Immature natural killer cell (primary cell): ENCODE measurements at regions not wholly inside any gene's neighbourhood (a gene's known extent, or its start where the extent isn't known, plus 50 kb on each side); places are given as distances from the start of the nearest gene placed in this dataset.
"Not testable (repeated sequence)": the region's sequence is repeated elsewhere in the genome, so short reads cannot be mapped to it uniquely, and the experiment has no call there.

ENCODE experiments used
- DNase-seq, 3 donors: peaks; one replicate each; pipeline ENCODE4 v3.0.0; 2022; ENCODE audit warnings: mixed read lengths in 1 of 3
- H3K27ac Mint-ChIP-seq, 6 donors: one replicate each; pipeline ENCODE4 v1.8.0; 2020; ENCODE audit warnings: mixed read lengths in 6 of 6, mild to moderate bottlenecking in 5 of 6, inconsistent platforms in 4 of 6, moderate library complexity in 3 of 6
- H3K27me3 Mint-ChIP-seq, 3 donors: one replicate each; pipeline ENCODE4 v1.8.0; 2020 to 2021; ENCODE audit warnings: low read depth in 3 of 3, mild to moderate bottlenecking in 3 of 3, mixed read lengths in 3 of 3, moderate library complexity in 3 of 3, inconsistent platforms in 1 of 3
- H3K36me3 Mint-ChIP-seq, 3 donors: one replicate each; pipeline ENCODE4 v1.8.0; 2020; ENCODE audit warnings: mixed read lengths in 3 of 3, inconsistent platforms in 2 of 3, mild to moderate bottlenecking in 2 of 3
- H3K4me1 Mint-ChIP-seq, 2 donors: one replicate each; pipeline ENCODE4 v1.8.0; 2020; ENCODE audit warnings: inconsistent platforms in 2 of 2, mild to moderate bottlenecking in 2 of 2, mixed read lengths in 2 of 2, moderate library complexity in 1 of 2
- H3K4me3 Mint-ChIP-seq, 5 donors: one replicate each; pipeline ENCODE4 v1.8.0; 2020; ENCODE audit warnings: mild to moderate bottlenecking in 5 of 5, mixed read lengths in 5 of 5, inconsistent platforms in 3 of 5, moderate library complexity in 3 of 5
- H3K9me3 Mint-ChIP-seq, 6 donors: one replicate each; pipeline ENCODE4 v1.8.0; 2020; ENCODE audit warnings: mild to moderate bottlenecking in 6 of 6, mixed read lengths in 6 of 6, inconsistent platforms in 4 of 6, moderate library complexity in 3 of 6

GRCh38 chr6:21342501-21342900 lies 251.1 kb upstream of the SOX4 start:
- Mint-ChIP-seq H3K4me1 (no peaks in the 10 kb centered on the region), H3K9me3 (no peaks in the 10 kb centered on the region), H3K4me3 (no peak overlapping the region), H3K27me3 (peaks cover 2 to 5% (median 3%) of the 10 kb centered on the region in 3 donors), H3K36me3 (no peaks in the 10 kb centered on the region), H3K27ac (no peak overlapping the region)
- no peak for DNase-seq

- H3K36me3 Mint-ChIP-seq, DNase-seq, H3K27me3 Mint-ChIP-seq, H3K27ac Mint-ChIP-seq, H3K4me1 Mint-ChIP-seq, H3K9me3 Mint-ChIP-seq, H3K4me3 Mint-ChIP-seq: not testable (repeated sequence)
These were observed 247.8 kb upstream of the SOX4 start for GRCh38 chr6:21345704-21346103.

GRCh38 chr6:21348146-21348503 lies 245.4 kb upstream of the SOX4 start:
- no peaks in the 10 kb centered on the region for H3K9me3 Mint-ChIP-seq
- H3K27ac Mint-ChIP-seq, result no peak overlapping the region
- no peak overlapping the region for H3K4me3 Mint-ChIP-seq
- DNase-seq, result no peak
- H3K4me1 Mint-ChIP-seq, result no peaks in the 10 kb centered on the region
- no peaks in the 10 kb centered on the region for H3K36me3 Mint-ChIP-seq
- H3K27me3 Mint-ChIP-seq, result peaks cover 2 to 4% (median 3%) of the 10 kb centered on the region in 3 donors

DNA sequence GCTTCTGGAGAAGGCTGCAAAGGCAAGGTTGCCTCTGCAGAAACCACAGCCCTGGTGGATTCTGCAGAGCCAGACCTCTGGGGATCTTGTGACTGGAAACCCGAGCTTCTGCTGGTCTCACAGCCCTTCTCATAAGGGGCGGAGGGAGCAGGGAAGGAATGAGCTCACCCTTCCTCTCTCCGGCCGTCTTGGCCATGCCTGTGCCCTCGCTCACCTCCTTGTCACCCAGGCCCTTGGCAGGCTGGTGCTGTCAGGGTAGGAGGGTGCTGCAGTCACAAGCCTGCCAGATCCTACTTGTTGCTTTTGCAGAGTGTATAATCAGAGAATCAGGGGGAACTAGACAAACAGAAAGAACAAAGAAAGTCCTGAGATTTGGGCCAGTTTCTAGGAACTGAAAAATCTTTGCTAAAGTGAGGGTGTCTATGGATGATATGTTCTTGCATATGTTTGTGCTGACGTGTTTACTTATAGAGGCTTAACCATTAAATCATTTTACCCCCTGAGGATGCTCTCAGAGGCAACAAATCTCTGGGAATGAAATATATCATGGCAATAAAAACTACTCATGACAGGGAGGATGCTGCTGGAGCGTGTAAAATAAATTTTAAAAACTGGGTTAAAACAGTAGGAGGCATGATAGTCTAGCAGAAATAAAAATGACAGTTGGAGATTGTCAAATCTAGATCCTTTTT lies 244.9 kb upstream of the SOX4 start:
- no peak overlapping the region for H3K4me3 Mint-ChIP-seq
- no peak for DNase-seq
- no peaks in the 10 kb centered on the region for H3K4me1 Mint-ChIP-seq
- no peaks in the 10 kb centered on the region for H3K36me3 Mint-ChIP-seq
- no peak overlapping the region for H3K27ac Mint-ChIP-seq
- H3K9me3 Mint-ChIP-seq, result no peaks in the 10 kb centered on the region
- peaks cover 3 to 4% (median 3%) of the 10 kb centered on the region in 3 donors for H3K27me3 Mint-ChIP-seq

DNA sequence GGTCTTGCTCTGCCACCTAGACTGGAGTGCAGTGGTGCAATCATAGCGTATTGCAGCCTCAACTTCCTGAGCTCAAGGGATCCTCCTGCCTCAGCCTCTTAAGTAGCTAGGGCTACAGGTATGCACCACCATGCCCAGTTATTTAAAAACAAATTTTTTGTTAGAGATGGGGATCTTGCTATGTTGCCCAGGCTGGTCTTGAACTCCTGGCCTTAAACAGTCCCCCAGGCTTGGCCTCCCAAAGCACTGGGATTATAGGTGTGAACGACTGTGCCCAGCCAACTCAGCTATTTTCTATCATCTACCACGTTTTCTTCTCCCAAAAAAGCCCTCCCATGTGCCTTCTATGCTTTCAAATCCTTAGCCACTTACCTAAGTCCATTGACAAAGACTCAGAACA lies 243.7 kb upstream of the SOX4 start:
- Mint-ChIP-seq H3K27ac (no peak overlapping the region), H3K4me1 (no peaks in the 10 kb centered on the region), H3K36me3 (no peaks in the 10 kb centered on the region), H3K4me3 (no peak overlapping the region), H3K27me3 (peaks cover 3 to 4% (median 4%) of the 10 kb centered on the region in 3 donors), H3K9me3 (no peaks in the 10 kb centered on the region)
- DNase-seq, result no peak

- H3K4me1 Mint-ChIP-seq, result no peaks in the 10 kb centered on the region
- H3K36me3 Mint-ChIP-seq, result no peaks in the 10 kb centered on the region
- H3K4me3 Mint-ChIP-seq, result no peak overlapping the region
These were observed 242.6 kb upstream of the SOX4 start for GRCh38 chr6:21350926-21351325.

DNA sequence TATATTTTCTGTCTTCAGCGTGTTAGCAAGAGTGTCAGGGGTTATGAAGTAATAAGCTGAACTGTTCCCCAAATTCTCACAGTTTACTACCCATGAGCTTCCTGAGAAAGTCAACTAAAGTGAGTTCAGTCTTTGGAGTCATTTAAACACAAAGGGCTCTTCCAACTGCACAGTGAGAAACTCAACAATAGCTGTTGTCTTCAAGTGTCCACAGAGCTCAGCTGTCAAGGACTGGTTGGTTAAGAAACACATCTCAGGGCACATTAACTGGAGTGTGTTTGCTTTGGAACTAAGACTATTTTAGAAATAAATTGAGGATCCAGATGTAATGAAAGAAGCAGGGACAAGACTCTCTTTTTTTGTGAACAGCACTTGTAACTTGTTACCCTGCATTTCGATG lies 241.4 kb upstream of the SOX4 start:
- Mint-ChIP-seq H3K4me3 (no peak overlapping the region), H3K36me3 (no peaks in the 10 kb centered on the region), H3K27me3 (peaks cover 1 to 4% (median 2%) of the 10 kb centered on the region in 3 donors), H3K9me3 (no peaks in the 10 kb centered on the region), H3K4me1 (no peaks in the 10 kb centered on the region), H3K27ac (no peak overlapping the region)
- DNase-seq, result no peak

More at GRCh38 chr6:21350926-21351325, 242.6 kb upstream of the SOX4 start:
- Mint-ChIP-seq H3K27me3 (peaks cover 1 to 4% (median 2%) of the 10 kb centered on the region in 3 donors), H3K27ac (no peak overlapping the region), H3K9me3 (no peaks in the 10 kb centered on the region)
- DNase-seq, result no peak

DNA sequence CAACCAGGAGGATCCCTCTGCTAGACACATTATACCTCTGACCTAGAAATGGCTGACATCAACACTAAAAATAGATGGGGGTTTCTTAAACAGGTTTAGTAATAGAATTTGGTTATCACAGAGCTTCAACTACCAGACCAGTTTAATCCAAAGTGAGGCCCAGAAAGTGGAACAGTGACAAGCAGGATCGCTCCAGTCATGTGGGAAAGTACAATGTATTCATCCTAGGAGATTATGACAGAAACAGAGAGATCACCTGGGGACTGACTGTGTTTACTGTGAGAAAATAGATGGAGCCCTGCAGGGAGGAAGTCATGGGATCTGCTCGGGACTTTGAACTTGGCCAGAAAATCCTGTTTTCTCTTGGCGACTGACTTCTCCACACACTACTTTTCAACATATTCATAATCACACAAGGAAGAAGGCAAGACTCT lies 238.7 kb upstream of the SOX4 start:
- H3K27ac Mint-ChIP-seq, result no peak overlapping the region
- no peaks in the 10 kb centered on the region for H3K4me1 Mint-ChIP-seq
- peaks cover 1 to 3% (median 2%) of the 10 kb centered on the region in 3 donors for H3K27me3 Mint-ChIP-seq
- no peak for DNase-seq
- no peaks in the 10 kb centered on the region for H3K36me3 Mint-ChIP-seq
- no peak overlapping the region for H3K4me3 Mint-ChIP-seq
- no peaks in the 10 kb centered on the region for H3K9me3 Mint-ChIP-seq

DNA sequence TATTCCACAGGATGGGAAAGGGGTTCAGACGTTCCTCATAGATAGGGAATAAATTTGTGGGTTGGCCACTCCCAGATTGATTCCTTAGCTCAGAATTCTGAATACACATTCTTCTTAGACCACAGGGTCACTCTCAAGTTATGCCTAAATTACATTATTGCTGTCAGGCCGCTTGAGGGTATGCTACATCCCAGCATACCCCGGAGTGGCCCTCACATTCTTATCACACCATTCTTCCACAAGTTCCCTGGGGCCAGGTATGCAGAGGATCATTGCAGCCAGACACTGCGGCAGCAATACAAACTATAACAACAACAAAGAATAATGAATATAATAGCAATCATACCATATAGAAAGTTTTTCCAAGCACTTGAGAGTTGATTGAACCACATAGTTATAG lies 237.9 kb upstream of the SOX4 start:
- Mint-ChIP-seq H3K4me3 (no peak overlapping the region), H3K27me3 (peaks cover 1 to 3% (median 2%) of the 10 kb centered on the region in 3 donors), H3K27ac (no peak overlapping the region), H3K36me3 (no peaks in the 10 kb centered on the region), H3K9me3 (no peaks in the 10 kb centered on the region), H3K4me1 (no peaks in the 10 kb centered on the region)
- no peak for DNase-seq

GRCh38 chr6:21357262-21357661 lies 236.3 kb upstream of the SOX4 start:
- Mint-ChIP-seq H3K4me3 (no peak overlapping the region), H3K36me3 (no peaks in the 10 kb centered on the region), H3K27me3 (peaks cover 1 to 3% (median 2%) of the 10 kb centered on the region in 3 donors), H3K27ac (no peak overlapping the region), H3K9me3 (no peaks in the 10 kb centered on the region), H3K4me1 (no peaks in the 10 kb centered on the region)
- DNase-seq, result no peak

GRCh38 chr6:21359926-21360325 lies 233.6 kb upstream of the SOX4 start:
- DNase-seq, result no peak
- no peak overlapping the region for H3K27ac Mint-ChIP-seq
- H3K9me3 Mint-ChIP-seq, result no peaks in the 10 kb centered on the region
- no peaks in the 10 kb centered on the region for H3K27me3 Mint-ChIP-seq
- H3K36me3 Mint-ChIP-seq, result no peaks in the 10 kb centered on the region
- no peak overlapping the region for H3K4me3 Mint-ChIP-seq
- H3K4me1 Mint-ChIP-seq, result no peaks in the 10 kb centered on the region

DNA sequence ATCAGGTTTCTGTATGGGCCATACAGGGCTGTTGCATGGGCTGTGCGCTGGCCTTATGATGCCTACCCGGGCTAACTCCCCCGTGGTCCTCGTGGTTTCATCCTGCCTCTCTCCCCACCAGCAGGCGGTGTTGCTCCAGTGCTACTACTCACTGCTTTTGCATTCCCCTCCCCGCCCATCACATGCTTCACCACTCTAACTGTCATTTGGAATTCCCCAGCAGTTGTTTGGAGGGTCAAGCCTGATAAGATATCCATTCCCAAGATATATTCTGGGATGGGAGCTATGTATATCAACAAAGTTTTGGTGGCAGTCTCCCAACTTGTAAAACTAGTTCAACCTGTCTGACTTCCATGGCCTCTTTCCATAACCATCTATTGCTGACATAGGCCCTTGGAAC lies 233.2 kb upstream of the SOX4 start:
- Mint-ChIP-seq H3K27ac (no peak overlapping the region), H3K9me3 (no peaks in the 10 kb centered on the region), H3K36me3 (no peaks in the 10 kb centered on the region), H3K4me1 (no peaks in the 10 kb centered on the region), H3K4me3 (no peak overlapping the region), H3K27me3 (no peaks in the 10 kb centered on the region)
- no peak for DNase-seq

GRCh38 chr6:21367148-21367547 lies 226.4 kb upstream of the SOX4 start:
- no peaks in the 10 kb centered on the region for H3K36me3 Mint-ChIP-seq
- no peak for DNase-seq
- peaks cover 0 to 4% (median 2%) of the 10 kb centered on the region in 3 donors for H3K27me3 Mint-ChIP-seq
- H3K9me3 Mint-ChIP-seq, result no peaks in the 10 kb centered on the region
- H3K27ac Mint-ChIP-seq, result no peak overlapping the region
- H3K4me3 Mint-ChIP-seq, result no peak overlapping the region
- H3K4me1 Mint-ChIP-seq, result no peaks in the 10 kb centered on the region

- Mint-ChIP-seq H3K4me1 (no peaks in the 10 kb centered on the region), H3K4me3 (no peak overlapping the region), H3K27me3 (peaks cover 0 to 4% (median 2%) of the 10 kb centered on the region in 3 donors), H3K9me3 (no peaks in the 10 kb centered on the region), H3K36me3 (no peaks in the 10 kb centered on the region), H3K27ac (no peak overlapping the region)
- DNase-seq, result no peak
These were observed 225.8 kb upstream of the SOX4 start for GRCh38 chr6:21367649-21368154.

DNA sequence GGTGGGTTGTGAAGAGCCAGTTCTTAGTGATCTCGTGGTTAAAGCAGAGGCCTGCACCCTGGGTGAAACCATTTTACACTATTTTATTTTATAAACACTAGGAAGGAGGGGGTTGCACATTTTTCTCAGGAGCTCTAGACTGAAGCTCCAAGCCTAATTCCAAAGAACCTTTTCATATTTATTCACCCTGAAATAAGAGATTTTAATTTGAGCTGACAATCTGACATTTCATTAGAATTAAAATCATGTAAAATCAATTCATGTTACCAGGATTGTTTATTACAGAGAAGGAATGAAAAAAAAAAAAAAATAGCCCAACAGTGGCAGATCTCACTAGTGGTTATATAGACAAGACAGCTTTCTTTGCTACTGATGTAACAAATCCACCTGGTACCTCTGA lies 222.5 kb upstream of the SOX4 start:
- no peak overlapping the region for H3K27ac Mint-ChIP-seq
- H3K4me3 Mint-ChIP-seq, result no peak overlapping the region
- H3K27me3 Mint-ChIP-seq, result peaks cover 0 to 4% (median 0%) of the 10 kb centered on the region in 3 donors
- no peaks in the 10 kb centered on the region for H3K9me3 Mint-ChIP-seq
- no peak for DNase-seq
- H3K4me1 Mint-ChIP-seq, result no peaks in the 10 kb centered on the region
- no peaks in the 10 kb centered on the region for H3K36me3 Mint-ChIP-seq
